Fibroblast of lung (primary cell): ENCODE measurements at regions not wholly inside any gene's neighbourhood (a gene's known extent, or its start where the extent isn't known, plus 50 kb on each side); places are given as distances from the start of the nearest gene placed in this dataset.

Source experiments
- EZH2 ChIP-seq: IDR thresholded peaks from 2 replicates; pipeline ENCODE4 v1.5.1; 2012; ENCODE audit warnings: low read length, control low read depth, mild to moderate bottlenecking; ENCODE audit errors: missing control alignments
- TF ChIP-seq, protein P1 (sequence below), 2 donors: IDR thresholded peaks in 1 of 2; conservative IDR thresholded peaks in 1 of 2; 1 replicate in 1 of 2; 2 replicates in 1 of 2; pipeline ENCODE4 v1.5.1; 2011 to 2012; ENCODE audit warnings: low read length in 2 of 2, control low read depth in 1 of 2, inconsistent platforms in 1 of 2, low read depth in 1 of 2, mild to moderate bottlenecking in 1 of 2

GRCh38 chr4:187516224-187516623, 479.3 kb upstream of the ZFP42 start:
- TF ChIP-seq, protein P1, sequence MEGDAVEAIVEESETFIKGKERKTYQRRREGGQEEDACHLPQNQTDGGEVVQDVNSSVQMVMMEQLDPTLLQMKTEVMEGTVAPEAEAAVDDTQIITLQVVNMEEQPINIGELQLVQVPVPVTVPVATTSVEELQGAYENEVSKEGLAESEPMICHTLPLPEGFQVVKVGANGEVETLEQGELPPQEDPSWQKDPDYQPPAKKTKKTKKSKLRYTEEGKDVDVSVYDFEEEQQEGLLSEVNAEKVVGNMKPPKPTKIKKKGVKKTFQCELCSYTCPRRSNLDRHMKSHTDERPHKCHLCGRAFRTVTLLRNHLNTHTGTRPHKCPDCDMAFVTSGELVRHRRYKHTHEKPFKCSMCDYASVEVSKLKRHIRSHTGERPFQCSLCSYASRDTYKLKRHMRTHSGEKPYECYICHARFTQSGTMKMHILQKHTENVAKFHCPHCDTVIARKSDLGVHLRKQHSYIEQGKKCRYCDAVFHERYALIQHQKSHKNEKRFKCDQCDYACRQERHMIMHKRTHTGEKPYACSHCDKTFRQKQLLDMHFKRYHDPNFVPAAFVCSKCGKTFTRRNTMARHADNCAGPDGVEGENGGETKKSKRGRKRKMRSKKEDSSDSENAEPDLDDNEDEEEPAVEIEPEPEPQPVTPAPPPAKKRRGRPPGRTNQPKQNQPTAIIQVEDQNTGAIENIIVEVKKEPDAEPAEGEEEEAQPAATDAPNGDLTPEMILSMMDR (conservative IDR thresholded peaks at IDR 0.05 in 1 of 2, IDR thresholded peaks at IDR 0.05 in 1 of 2; ENCODE audit: low read depth in 1 of 2, low read length in 2 of 2): no peak
- no peak for TF ChIP-seq EZH2
